ENCODE measurements at regions not wholly inside any gene's neighbourhood (a gene's known extent, or its start where the extent isn't known, plus 50 kb on each side); places are given as distances from the start of the nearest gene placed in this dataset.

DNA sequence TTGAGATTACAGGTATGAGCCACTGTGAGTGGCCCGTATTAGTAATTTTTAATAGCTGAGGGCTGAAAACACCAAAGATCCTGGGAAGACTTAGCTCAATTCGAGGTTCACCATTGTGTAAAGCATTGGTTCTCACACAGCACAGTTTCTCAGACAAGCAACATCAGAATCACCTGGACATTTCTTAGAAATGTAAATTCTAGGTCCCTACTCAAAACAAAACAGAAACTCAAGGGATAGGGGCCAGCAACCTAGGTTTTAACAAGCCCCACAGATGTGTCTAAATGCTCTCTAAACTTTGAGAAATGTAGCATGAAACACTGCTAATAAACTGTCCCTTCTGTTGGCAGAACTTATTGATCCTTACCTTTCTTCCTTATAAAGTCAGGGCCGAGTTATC lies 681.2 kb downstream of the RNF144A start:
- no peaks in the 10 kb centered on the region for H3K27me3 Mint-ChIP-seq (ENCODE audit: unreplicated experiment)
- no peak for DNase-seq (ENCODE audit: extremely low spot score, unreplicated experiment)
- no peaks in the 10 kb centered on the region for H3K4me1 Mint-ChIP-seq (ENCODE audit: unreplicated experiment)
- no peak for TF ChIP-seq CTCF (IDR thresholded peaks at IDR 0.05)
- peaks cover 7% of the 10 kb centered on the region for H3K9me3 Mint-ChIP-seq (ENCODE audit: unreplicated experiment)
- no peak overlapping the region for H3K4me3 Mint-ChIP-seq (ENCODE audit: unreplicated experiment)
- H3K36me3 Mint-ChIP-seq (ENCODE audit: unreplicated experiment): no peaks in the 10 kb centered on the region
- no peak overlapping the region for H3K27ac Mint-ChIP-seq (ENCODE audit: unreplicated experiment)

- Mint-ChIP-seq H3K27ac (ENCODE audit: unreplicated experiment) (no peak overlapping the region), H3K9me3 (ENCODE audit: unreplicated experiment) (peaks cover 9% of the 10 kb centered on the region), H3K4me1 (ENCODE audit: unreplicated experiment) (no peaks in the 10 kb centered on the region), H3K36me3 (ENCODE audit: unreplicated experiment) (no peaks in the 10 kb centered on the region), H3K4me3 (ENCODE audit: unreplicated experiment) (no peak overlapping the region), H3K27me3 (ENCODE audit: unreplicated experiment) (no peaks in the 10 kb centered on the region)
- TF ChIP-seq CTCF (IDR thresholded peaks at IDR 0.05): no peak
- no peak for DNase-seq (ENCODE audit: extremely low spot score, unreplicated experiment)
Measured at GRCh38 chr2:7599462-7600258, 682.4 kb downstream of the RNF144A start.

GRCh38 chr2:7601990-7602389 lies 684.8 kb downstream of the RNF144A start:
- Mint-ChIP-seq H3K27ac (ENCODE audit: unreplicated experiment) (no peak overlapping the region), H3K27me3 (ENCODE audit: unreplicated experiment) (no peaks in the 10 kb centered on the region), H3K9me3 (ENCODE audit: unreplicated experiment) (peaks cover 9% of the 10 kb centered on the region), H3K36me3 (ENCODE audit: unreplicated experiment) (no peaks in the 10 kb centered on the region), H3K4me3 (ENCODE audit: unreplicated experiment) (no peak overlapping the region), H3K4me1 (ENCODE audit: unreplicated experiment) (no peaks in the 10 kb centered on the region)
- TF ChIP-seq CTCF (IDR thresholded peaks at IDR 0.05): no peak
- DNase-seq (ENCODE audit: extremely low spot score, unreplicated experiment): no peak

DNA sequence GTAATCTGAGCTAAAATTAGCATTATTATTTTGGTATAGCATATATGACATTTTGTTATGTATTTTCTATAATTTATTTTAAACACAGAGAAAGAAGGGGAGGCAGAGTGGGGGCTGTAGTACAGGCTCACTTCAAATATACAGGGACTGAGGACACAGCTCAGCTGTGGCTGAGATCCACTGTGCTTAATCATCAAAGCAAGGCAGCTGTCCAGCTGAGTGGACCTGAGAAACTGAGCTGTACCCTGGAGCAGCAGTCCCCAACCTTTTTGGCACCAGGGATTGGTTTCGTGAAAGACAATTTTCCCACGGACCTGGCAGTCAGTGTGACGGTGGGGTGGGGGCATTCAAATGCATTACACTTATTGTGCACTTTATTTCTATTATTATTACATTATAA lies 687.2 kb downstream of the RNF144A start:
- no peak overlapping the region for H3K27ac Mint-ChIP-seq (ENCODE audit: unreplicated experiment)

More for the DNA sequence above, 687.2 kb downstream of the RNF144A start:
- H3K4me3 Mint-ChIP-seq (ENCODE audit: unreplicated experiment): no peak overlapping the region
- DNase-seq (ENCODE audit: extremely low spot score, unreplicated experiment): no peak
- no peak for TF ChIP-seq CTCF (IDR thresholded peaks at IDR 0.05)
- H3K4me1 Mint-ChIP-seq (ENCODE audit: unreplicated experiment): no peaks in the 10 kb centered on the region
- H3K36me3 Mint-ChIP-seq (ENCODE audit: unreplicated experiment): no peaks in the 10 kb centered on the region
- peaks cover 9% of the 10 kb centered on the region for H3K9me3 Mint-ChIP-seq (ENCODE audit: unreplicated experiment)
- H3K27me3 Mint-ChIP-seq (ENCODE audit: unreplicated experiment): no peaks in the 10 kb centered on the region
